HepG2 (cell line): ENCODE measurements at regions not wholly inside any gene's neighbourhood (a gene's known extent, or its start where the extent isn't known, plus 50 kb on each side); places are given as distances from the start of the nearest gene placed in this dataset.

Experiments
- ATAC-seq: fragments of 200-7000 bp; cut with Tn5 transposase; 3 replicates; pipeline ENCODE4 v1.9.1; 2020; ENCODE audit warnings: mild to moderate bottlenecking, moderate library complexity
- BruUV-seq: library from RNA; stranded (reverse); fragments of 400-500 nt; replicated peaks from 2 replicates; lab custom pipeline; 2021; lab: Mats Ljungman, UMichigan
- CTCF ChIA-PET: fragments of 300-600 bp; formaldehyde crosslinking; extraction: SDS; loops from one replicate; lab custom pipeline; 2021; ENCODE audit warnings: low total read pairs, inconsistent platforms, low intra/inter-chr PET ratio; lab: Yijun Ruan, JAX
- POLR2A ChIA-PET: fragments of 350-600 bp; sonication (Branson Sonifier 250); formaldehyde crosslinking; loops from one replicate; lab custom pipeline; 2020; ENCODE audit warnings: antibody characterized with exemption, inconsistent platforms; lab: Yijun Ruan, JAX
- DNase-seq: peaks from one replicate; pipeline ENCODE4 v3.0.0-alpha.2; 2015; ENCODE audit warnings: low spot score
- FAIRE-seq: peaks from 3 replicates; lab custom pipeline; 2011; peaks lifted over from hg19 to GRCh38; lab: Jason Lieb, UNC
- H2AFZ ChIP-seq: one replicate; pipeline ENCODE4 v1.6.1; 2011; ENCODE audit warnings: low read length, inconsistent platforms
- H3K27ac ChIP-seq: fragments of 300-600 bp; 3 replicates; pipeline ENCODE4 v1.8.0; 2011; ENCODE audit warnings: mixed run types, mild to moderate bottlenecking, mixed read lengths, low read length, inconsistent platforms; ENCODE audit not compliant: insufficient read depth; ENCODE audit errors: extremely low read length
- H3K27me3 ChIP-seq, 2 experiments: fragments of 200-600 bp in 1 of 2; 2 replicates in 1 of 2; 3 replicates in 1 of 2; pipeline versions ENCODE4 v1.6.0 to v1.8.0; 2011; ENCODE audit warnings: low read length in 2 of 2, mild to moderate bottlenecking in 2 of 2, moderate library complexity in 2 of 2, inconsistent platforms in 1 of 2; ENCODE audit not compliant: insufficient read depth in 2 of 2, control insufficient read depth in 1 of 2
- H3K36me3 ChIP-seq, 2 experiments: fragments of 200-600 bp in 1 of 2; replicated peaks in 1 of 2; 2 replicates in 1 of 2; 3 replicates in 1 of 2; pipeline versions ENCODE4 v1.5.1 to v1.8.0; 2011; ENCODE audit warnings: low read length in 2 of 2, inconsistent platforms in 1 of 2; ENCODE audit not compliant: insufficient read depth in 2 of 2, control insufficient read depth in 1 of 2
- H3K4me1 ChIP-seq: 2 replicates; pipeline ENCODE4 v1.5.1; 2012; ENCODE audit warnings: low read length, inconsistent platforms; ENCODE audit not compliant: insufficient read depth
- H3K4me2 ChIP-seq: 2 replicates; pipeline ENCODE4 v1.6.0; 2011; ENCODE audit warnings: low read depth, low read length, inconsistent platforms
- H3K4me3 ChIP-seq, 3 experiments: fragments of 200-600 bp in 1 of 3; sonication (generic), shearing (Covaris generic) in 1 of 3; replicated peaks in 1 of 3; 2 replicates each; pipeline ENCODE4 v1.5.1; 2011 to 2016; ENCODE audit warnings: low read length in 3 of 3, inconsistent platforms in 2 of 3, low read depth in 2 of 3, mild to moderate bottlenecking in 2 of 3, control low read depth in 1 of 3, mixed read lengths in 1 of 3; ENCODE audit not compliant: insufficient read depth in 1 of 3
- H3K79me2 ChIP-seq: one replicate; pipeline ENCODE4 v1.6.1; 2011; ENCODE audit warnings: low read length, inconsistent platforms; ENCODE audit not compliant: insufficient read depth
- H3K9ac ChIP-seq: 2 replicates; pipeline ENCODE4 v1.6.0; 2011; ENCODE audit warnings: mild to moderate bottlenecking, low read depth, low read length, inconsistent platforms; ENCODE audit not compliant: insufficient read depth
- H3K9me3 ChIP-seq: 2 replicates; pipeline ENCODE4 v1.5.1; 2012; ENCODE audit warnings: mild to moderate bottlenecking, low read length
- H4K20me1 ChIP-seq: 2 replicates; pipeline ENCODE4 v1.6.0; 2011; ENCODE audit warnings: inconsistent platforms, mild to moderate bottlenecking, low read length, moderate library complexity; ENCODE audit not compliant: insufficient read depth
- AGO2 ChIP-seq: fragments of 200-400 bp; formaldehyde crosslinking; optimal IDR thresholded peaks from 2 replicates; pipeline ENCODE3; 2017; ENCODE audit warnings: mild to moderate bottlenecking, low read depth, low read length, moderate library complexity
- CHCHD3 ChIP-seq: sonication (generic); formaldehyde crosslinking; IDR thresholded peaks from 2 replicates; pipeline ENCODE4 v1.8.0; 2022; ENCODE audit warnings: mild to moderate bottlenecking, missing genetic modification reagents, moderate library complexity
- EZH2 ChIP-seq: conservative IDR thresholded peaks from 2 replicates; pipeline ENCODE4 v1.6.1; 2012; ENCODE audit warnings: mild to moderate bottlenecking, low read depth, low read length, moderate library complexity
- IKZF5 ChIP-seq: IDR thresholded peaks from 2 replicates; pipeline ENCODE4 v1.6.1; 2018; ENCODE audit warnings: missing genetic modification reagents, mild to moderate bottlenecking, missing compliant biosample characterization
- JARID2 ChIP-seq: sonication (generic); formaldehyde crosslinking; IDR thresholded peaks from 2 replicates; pipeline ENCODE4 v1.8.1; 2023; ENCODE audit warnings: missing genetic modification reagents, inconsistent platforms; ENCODE audit not compliant: insufficient replicate concordance
- PTBP1 ChIP-seq: fragments of 200-400 bp; formaldehyde crosslinking; IDR thresholded peaks from 2 replicates; pipeline ENCODE4 v1.6.1; 2018; ENCODE audit warnings: low read length, low read depth; ENCODE audit not compliant: poor library complexity, severe bottlenecking
- SKI ChIP-seq: fragments of 450-650 bp; IDR thresholded peaks from one replicate; pipeline ENCODE4 v1.6.1; 2018; ENCODE audit warnings: mild to moderate bottlenecking; ENCODE audit not compliant: partially characterized antibody
- TOPORS ChIP-seq: sonication (generic); formaldehyde crosslinking; IDR thresholded peaks from 2 replicates; pipeline ENCODE4 v1.8.0; 2023; ENCODE audit warnings: mild to moderate bottlenecking, missing genetic modification reagents
- ZMYM3 ChIP-seq: sonication (generic); formaldehyde crosslinking; IDR thresholded peaks from 2 replicates; pipeline ENCODE4 v1.5.1; 2020; ENCODE audit warnings: mild to moderate bottlenecking, missing genetic modification reagents
- ZMYM4 ChIP-seq: sonication (generic); formaldehyde crosslinking; IDR thresholded peaks from 2 replicates; pipeline ENCODE4 v1.8.1; 2023; ENCODE audit warnings: mild to moderate bottlenecking, missing genetic modification reagents
- ZNF501 ChIP-seq: sonication (generic); formaldehyde crosslinking; IDR thresholded peaks from 2 replicates; pipeline ENCODE4 v1.5.1; 2020; ENCODE audit warnings: mild to moderate bottlenecking, moderate library complexity, missing genetic modification reagents
- ZNF569 ChIP-seq: sonication (generic); formaldehyde crosslinking; IDR thresholded peaks from 2 replicates; pipeline ENCODE4 v1.5.0; 2020; ENCODE audit warnings: mild to moderate bottlenecking, missing genetic modification reagents, moderate library complexity, borderline replicate concordance
- ZNF619 ChIP-seq: sonication (generic); formaldehyde crosslinking; IDR thresholded peaks from 2 replicates; pipeline ENCODE4 v1.4.0; 2020; ENCODE audit warnings: mild to moderate bottlenecking, missing genetic modification reagents
- WGBS: methylation state at CpG from one replicate; pipeline ENCODE4 v1.1.6; 2017; ENCODE audit warnings: low lambda C conversion rate; 5-methylcytosine and 5-hydroxymethylcytosine counted together
- in situ Hi-C: cut with HindIII; loops from 2 replicates; pipeline ENCODE4 v1.10.0; 2017; ENCODE audit warnings: low pct_unique_long_range_greater_than_20kb; ENCODE audit not compliant: extremely low pct_ligation_motif_present
- intact Hi-C: fragments of 100-400 bp; cut with micrococcal nuclease; formaldehyde crosslinking; loops from one replicate; pipeline ENCODE4 v1.10.0; 2022; ENCODE audit not compliant: unreplicated experiment
- TF ChIP-seq, protein P1 (sequence below): sonication (generic); formaldehyde crosslinking; IDR thresholded peaks from 2 replicates; pipeline ENCODE4 v1.8.1; 2023; ENCODE audit warnings: missing genetic modification reagents, inconsistent platforms, borderline replicate concordance

DNA sequence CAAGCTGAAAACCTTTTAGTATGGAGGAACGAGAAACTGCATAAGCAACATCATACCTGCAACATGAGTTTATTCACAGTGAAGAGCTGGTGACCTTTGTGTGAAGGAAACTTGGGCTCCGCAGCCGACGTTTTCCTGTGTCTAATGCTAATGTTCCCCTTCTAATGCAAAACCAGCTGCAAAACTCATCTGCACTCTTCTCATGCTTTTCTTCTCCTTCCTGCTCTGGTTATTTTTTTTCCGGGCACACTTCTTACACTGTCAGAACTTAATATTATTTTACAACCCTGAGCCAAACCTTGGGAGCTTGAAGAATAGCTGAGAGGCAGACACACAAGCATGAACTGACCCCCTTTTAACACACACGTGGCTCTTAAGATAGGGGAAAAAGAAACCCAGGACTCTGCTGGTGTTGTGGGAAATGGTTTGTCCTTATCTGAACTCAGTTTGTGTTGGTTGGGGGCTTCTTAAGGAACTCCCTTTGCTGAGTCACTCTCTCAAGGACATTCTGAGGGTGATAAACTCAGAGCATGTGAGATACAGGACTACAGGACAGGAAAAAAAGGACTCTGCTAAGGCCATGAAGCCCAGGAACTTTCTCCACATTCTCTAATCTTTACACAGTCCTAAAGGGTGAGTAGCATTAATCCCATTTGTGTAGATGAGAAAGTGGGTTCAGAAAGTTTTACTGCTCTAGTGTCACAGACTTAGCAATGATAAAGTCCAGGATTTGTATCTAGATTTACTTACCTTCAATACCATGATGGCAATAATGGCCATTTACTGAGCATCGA is 439.3 kb upstream of the TRIB2 start:
- no peaks in the 10 kb centered on the region for H3K4me1 ChIP-seq
- no peak overlapping the region for H3K9ac ChIP-seq
- H3K9me3 ChIP-seq: no peaks in the 10 kb centered on the region
- in situ Hi-C loops: no loop called here
- no peaks in the 10 kb centered on the region for H4K20me1 ChIP-seq
- CTCF ChIA-PET: no interaction called here
- H3K36me3 ChIP-seq: no peaks in the 10 kb centered on the region
- H3K79me2 ChIP-seq: no peaks in the 10 kb centered on the region
- H3K4me2 ChIP-seq: no peak overlapping the region
- WGBS: 22% methylated on average over 7 of the region's 7 CpGs
- TF ChIP-seq PTBP1 (no peak), IKZF5 (CRISPR knock-in tag) (no peak), AGO2 (no peak)
- TF ChIP-seq, all 625 proteins: peak for 0
- Histone ChIP-seq H3K4me3 (no peak overlapping the region), H2AFZ (no peak overlapping the region), H3K27ac (no peak overlapping the region), H3K27me3 (0 out of 5 replicates have a peak, but pooled peaks cover 0 to 4% of the 10 kb centered on the region in 2 experiments)
- POLR2A ChIA-PET: no interaction called here
- intact Hi-C loops: no loop called here
- FAIRE-seq: no peak
- no peak for DNase-seq
- ATAC-seq: no peak
- no TSS peak for BruUV-seq

GRCh38 chr2:12278217-12278750 is 438.5 kb upstream of the TRIB2 start:
- in situ Hi-C loops (no loop called here), intact Hi-C loops (no loop called here)
- H2AFZ ChIP-seq: no peak overlapping the region
- POLR2A ChIA-PET: no interaction called here
- H3K4me1 ChIP-seq: no peaks in the 10 kb centered on the region
- CTCF ChIA-PET: no interaction called here
- FAIRE-seq (no peak), DNase-seq (no peak), ATAC-seq (no peak)
- H3K79me2 ChIP-seq: no peaks in the 10 kb centered on the region
- no peaks in the 10 kb centered on the region for H3K36me3 ChIP-seq
- 0% methylated on average over 4 of the region's 4 CpGs for WGBS
- no peak overlapping the region for H3K4me3 ChIP-seq
- H3K9me3 ChIP-seq: no peaks in the 10 kb centered on the region
- no peaks in the 10 kb centered on the region for H4K20me1 ChIP-seq
- BruUV-seq: no TSS peak
- H3K27ac ChIP-seq: no peak overlapping the region
- 0 out of 5 replicates have a peak, but pooled peaks cover 0 to 4% of the 10 kb centered on the region in 2 experiments for H3K27me3 ChIP-seq
- H3K9ac ChIP-seq: no peak overlapping the region
- no peak overlapping the region for H3K4me2 ChIP-seq
- no peak for TF ChIP-seq ZNF501 (CRISPR knock-in tag)
- no peak for TF ChIP-seq ZNF569
- no peak for TF ChIP-seq CHCHD3 (CRISPR knock-in tag)
- no peak for TF ChIP-seq JARID2 (CRISPR knock-in tag)
- TF ChIP-seq SKI: no peak
- TF ChIP-seq TOPORS: no peak
- TF ChIP-seq ZMYM4: no peak
- TF ChIP-seq ZNF619: no peak
- no peak for TF ChIP-seq EZH2
- TF ChIP-seq, protein P1, sequence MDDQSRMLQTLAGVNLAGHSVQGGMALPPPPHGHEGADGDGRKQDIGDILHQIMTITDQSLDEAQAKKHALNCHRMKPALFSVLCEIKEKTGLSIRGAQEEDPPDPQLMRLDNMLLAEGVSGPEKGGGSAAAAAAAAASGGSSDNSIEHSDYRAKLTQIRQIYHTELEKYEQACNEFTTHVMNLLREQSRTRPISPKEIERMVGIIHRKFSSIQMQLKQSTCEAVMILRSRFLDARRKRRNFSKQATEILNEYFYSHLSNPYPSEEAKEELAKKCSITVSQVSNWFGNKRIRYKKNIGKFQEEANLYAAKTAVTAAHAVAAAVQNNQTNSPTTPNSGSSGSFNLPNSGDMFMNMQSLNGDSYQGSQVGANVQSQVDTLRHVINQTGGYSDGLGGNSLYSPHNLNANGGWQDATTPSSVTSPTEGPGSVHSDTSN (CRISPR knock-in tag): no peak
- TF ChIP-seq ZMYM3 (CRISPR knock-in tag): no peak
